ENCODE measurements at regions not wholly inside any gene's neighbourhood (a gene's known extent, or its start where the extent isn't known, plus 50 kb on each side); places are given as distances from the start of the nearest gene placed in this dataset.
A peak's percentile ranks its signal among the peaks of the same experiment; 100 is the strongest.

GRCh38 chr12:124726596-124727263 is 136.9 kb downstream of the SCARB1 start:
- no peak for DNase-seq

DNA sequence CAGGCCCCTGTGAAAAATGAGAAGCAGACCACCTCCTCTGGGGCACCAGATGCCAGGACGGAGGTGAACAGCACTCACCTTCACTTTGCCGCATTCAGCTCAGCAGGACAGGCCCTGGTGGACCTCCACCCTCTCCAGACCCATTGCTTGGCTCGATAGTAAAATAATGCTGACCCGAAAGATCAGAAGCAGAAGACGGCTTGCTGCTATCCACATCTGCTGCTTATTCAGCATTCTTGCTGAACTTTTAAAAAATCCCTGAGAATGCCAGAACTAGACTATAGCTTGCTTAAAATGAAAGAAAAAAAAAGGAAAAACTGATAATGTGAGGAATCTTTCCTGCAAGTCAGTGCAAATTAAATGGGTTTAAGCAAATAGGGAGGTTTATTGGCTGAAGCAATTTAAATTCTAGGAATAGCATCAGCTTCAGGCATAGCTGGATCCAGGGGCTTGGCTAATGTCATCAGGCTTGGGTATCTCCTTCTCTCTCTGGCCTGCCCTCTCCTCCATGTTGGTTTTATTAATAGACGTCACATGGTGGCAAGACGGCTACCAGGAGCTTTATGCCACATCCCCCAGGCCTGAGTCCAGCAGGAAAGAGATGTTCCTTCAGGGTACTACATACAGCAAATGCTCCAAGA is 137.9 kb downstream of the SCARB1 start:
- DNase-seq: no peak

DNA sequence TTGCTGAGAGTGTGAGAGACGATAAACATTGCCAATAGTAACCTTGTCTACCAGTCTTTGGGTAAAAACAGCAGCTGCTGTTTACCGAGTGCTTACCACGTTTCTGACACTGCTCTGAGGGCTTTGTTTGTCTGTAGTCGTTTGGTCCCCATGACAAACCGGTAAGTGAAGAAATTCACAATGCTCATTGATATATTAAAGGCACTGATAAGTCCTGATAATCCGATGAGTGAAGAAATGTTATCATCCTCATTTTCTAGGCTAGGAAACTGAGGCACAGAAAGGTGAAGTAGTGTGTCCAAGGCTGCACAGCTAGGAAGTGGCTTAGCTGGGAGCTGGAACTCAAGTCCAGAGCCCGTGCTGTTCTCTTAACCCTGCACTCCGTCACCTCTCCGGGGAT is 138.6 kb downstream of the SCARB1 start:
- DNase-seq: no peak

DNA sequence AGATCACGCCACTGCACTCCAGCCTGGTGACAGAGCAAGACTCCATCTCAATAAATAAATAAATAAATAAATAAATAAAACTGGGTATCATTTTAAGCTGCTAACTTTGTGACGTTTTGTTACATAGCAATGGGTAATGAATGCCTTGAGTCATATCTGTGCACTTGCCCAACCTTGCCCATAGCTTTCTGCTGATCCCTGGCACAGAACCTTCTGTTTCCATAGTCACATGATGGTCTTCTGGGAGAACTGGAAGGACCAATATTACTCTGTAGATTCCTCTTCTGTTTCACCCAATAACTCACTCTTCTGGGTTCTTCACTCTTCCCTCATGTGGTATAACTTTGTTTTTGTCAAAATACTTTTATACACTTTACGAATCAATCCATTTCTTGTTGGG is 140.8 kb downstream of the SCARB1 start:
- no peak for DNase-seq

GRCh38 chr12:124721501-124722162 is 142.0 kb downstream of the SCARB1 start:
- DNase-seq: no peak

GRCh38 chr12:124720681-124721500 is 142.8 kb downstream of the SCARB1 start:
- DNase-seq: peak; percentile 95

DNA sequence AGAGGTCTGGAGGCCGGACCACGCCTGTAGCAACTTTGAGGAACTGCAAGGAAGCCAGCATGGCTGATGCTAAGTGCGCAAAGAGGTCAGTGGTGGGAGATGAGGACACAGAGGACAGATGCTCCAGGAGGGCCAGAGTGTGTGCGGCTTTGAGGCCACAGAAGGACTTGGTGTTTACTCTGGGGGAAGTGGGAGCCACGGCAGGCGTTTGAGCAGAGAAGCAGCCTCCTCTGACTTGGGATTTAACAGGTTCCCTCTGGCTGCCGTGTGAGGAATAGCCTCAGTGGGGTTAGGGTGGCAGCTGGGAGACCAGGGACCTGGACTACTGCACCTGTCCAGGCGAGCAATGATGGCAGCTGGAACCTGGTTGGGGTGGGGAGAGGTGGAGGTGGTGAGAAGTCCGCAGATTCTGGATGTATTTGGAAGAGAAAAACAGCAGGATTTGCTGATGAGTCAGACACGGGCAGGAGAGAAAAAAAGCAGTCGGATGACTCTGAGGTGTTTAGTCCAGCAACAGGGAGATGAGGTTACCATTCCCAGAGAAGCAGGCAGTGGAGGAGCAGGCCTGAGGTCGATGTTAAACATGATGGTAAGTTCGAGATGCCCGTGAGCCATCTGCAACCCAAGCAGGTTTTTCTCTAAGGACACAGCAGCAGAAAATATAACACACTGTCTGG is 143.5 kb downstream of the SCARB1 start:
- peak; percentile 61 for DNase-seq

- DNase-seq: no peak
Measured at GRCh38 chr12:124719231-124719630, 144.4 kb downstream of the SCARB1 start.

DNA sequence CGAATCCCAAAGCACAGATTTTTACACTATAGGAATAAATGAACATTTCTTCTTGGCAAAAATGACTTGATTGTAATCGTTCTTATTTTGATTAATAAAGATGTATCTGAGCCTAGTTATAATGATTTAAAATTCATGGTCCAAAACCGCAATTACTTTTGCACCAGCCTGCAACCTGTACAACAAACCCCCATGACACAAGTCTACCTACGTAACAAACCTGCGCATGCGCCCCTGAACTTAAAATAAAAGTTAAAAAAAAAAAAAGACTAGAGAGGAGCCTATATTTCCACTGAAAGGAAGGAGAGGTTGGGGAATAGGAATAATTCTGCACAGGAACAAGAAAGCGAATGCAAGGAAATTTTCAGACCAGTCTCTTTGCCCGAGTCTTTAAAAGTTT is 145.2 kb downstream of the SCARB1 start:
- no peak for DNase-seq

DNA sequence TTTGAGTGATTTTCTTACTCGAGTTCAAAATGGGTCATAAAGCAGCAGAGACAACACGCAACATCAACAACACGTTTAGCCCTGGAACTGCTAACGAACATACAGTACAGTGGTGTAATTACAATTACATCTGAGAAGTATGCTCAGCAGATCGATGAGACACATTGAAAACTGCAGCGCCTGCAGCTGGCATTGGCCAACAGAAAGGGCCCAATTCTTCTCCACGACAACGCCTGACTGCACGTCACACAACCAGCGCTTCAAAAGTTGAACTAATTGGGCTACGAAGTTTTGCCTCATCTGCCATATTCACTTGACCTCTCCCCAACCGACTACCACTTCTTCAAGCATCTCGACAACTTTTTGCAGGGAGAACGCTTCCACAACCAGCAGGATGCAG is 145.6 kb downstream of the SCARB1 start:
- no peak for DNase-seq

DNA sequence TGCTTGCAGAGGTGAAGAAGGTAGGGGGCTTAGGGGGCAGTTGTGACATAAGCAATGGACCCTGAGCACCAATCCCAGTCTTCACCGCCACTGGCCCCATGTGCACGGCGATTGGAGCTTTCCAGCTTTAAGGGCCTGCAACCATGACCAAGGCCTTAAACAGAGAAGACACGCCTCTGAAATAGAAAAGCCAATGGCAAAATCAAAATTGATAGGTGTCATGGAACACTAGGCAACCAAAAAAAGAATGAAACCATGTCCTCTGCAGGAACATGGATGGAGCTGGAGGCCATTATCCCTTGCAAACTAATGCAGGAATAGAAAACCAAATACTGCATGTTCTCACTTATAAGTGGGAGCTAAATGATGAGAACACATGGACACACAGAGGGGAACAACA is 146.3 kb downstream of the SCARB1 start:
- DNase-seq: no peak

GRCh38 chr12:124716208-124717130 is 147.2 kb downstream of the SCARB1 start:
- peak; percentile 100 for DNase-seq

GRCh38 chr12:124715121-124715990 is 147.9 kb upstream of the NCOR2 start:
- DNase-seq: no peak

DNA sequence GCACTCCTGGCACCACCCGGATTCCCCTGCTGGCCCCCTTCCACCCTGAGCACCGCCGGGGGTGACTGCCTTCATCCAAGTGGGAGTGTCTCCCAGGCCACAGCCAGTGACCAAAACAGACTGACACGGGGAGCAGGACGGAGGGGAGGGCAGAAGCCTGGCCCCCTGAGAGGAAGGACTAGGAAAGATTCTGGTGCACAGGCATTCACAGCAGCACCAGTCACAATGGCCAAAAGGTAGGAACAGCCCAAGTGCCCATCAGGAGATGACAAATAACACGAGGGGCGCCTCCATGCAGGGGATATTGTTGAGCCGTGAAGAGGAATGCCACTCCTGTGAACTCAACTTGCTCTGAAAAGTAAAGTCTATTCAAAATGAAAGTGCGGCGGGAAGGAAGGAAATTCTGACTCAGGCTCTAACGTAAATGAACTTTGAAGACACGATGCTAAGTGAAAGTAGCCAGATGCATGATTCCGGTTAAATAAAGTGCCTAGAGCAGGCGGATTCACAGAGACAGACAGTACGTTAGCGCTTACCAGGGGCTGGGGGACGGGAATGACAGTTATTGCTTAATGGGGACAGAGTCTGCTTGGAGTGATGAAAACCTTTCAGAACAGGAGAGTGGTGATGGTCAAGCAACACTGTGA is 146.1 kb upstream of the NCOR2 start:
- DNase-seq: no peak

GRCh38 chr12:124713041-124713435 is 145.6 kb upstream of the NCOR2 start:
- no peak for DNase-seq

DNA sequence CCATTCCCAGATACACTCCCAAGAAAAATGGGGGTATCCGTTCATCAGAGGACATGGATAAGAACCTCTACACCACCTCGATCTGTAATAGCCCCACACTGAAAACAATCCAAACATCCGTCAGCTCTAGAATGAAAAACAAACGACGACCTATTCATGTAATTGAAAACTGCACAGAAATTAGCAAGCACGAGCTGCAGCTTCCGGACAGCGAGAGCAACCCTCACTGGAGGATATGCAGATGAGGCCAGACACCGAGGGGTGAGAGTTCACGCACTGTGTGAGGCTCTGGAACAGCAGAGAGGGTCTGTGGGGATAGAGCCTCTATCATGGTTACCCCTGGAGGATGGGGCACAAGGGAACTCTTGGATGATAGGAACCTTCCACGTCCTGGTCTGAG is 143.9 kb upstream of the NCOR2 start:
- DNase-seq: no peak

GRCh38 chr12:124709722-124710687 is 142.6 kb upstream of the NCOR2 start:
- DNase-seq: peak; percentile 61

DNA sequence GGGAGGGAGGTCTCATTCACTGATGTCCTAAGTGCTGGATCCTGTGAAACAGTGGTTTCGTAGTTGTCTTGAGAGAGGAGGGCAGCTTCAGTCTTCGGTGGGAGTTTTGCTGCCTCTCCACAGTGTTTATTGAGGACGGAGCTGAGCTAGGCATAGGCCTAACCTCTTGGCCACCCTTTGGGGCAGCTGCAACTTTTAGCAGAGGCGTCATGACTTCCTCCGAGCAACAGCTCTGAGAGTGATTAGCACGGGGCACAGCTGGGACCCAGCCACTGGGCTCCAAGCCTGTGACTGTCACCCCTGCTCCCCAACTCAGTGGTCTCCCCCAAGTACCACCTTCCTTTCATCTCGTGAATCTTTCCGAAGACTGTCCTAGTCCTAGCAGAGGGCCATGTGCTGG is 139.9 kb upstream of the NCOR2 start:
- no peak for DNase-seq

DNA sequence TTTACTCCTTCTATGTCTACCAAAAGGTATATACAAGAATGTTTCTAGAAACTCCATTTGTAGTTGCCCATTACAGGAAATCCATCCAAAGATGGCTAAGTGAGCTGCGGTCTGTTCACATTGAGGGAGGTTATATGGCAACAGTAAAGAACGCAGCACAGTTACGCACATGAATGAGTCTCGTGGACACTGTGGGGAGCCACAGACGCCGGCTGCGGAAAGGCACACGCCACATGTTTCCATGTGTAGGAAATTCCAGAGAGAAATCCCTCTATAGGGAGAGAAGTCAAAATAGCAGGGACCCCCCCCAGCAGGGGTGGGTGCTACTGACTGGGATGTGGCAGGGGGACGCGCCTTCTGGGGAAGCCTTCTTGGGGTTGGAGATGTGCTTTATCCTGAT is 139.0 kb upstream of the NCOR2 start:
- DNase-seq: no peak
